HG02678 (cell line): ENCODE measurements at regions not wholly inside any gene's neighbourhood (a gene's known extent, or its start where the extent isn't known, plus 50 kb on each side); places are given as distances from the start of the nearest gene placed in this dataset.

Experiments used
- ATAC-seq: cut with Tn5 transposase; IDR thresholded peaks from one replicate; pipeline ENCODE4 v1.9.1; 2021; ENCODE audit warnings: mild to moderate bottlenecking, moderate library complexity; ENCODE audit not compliant: unreplicated experiment

DNA sequence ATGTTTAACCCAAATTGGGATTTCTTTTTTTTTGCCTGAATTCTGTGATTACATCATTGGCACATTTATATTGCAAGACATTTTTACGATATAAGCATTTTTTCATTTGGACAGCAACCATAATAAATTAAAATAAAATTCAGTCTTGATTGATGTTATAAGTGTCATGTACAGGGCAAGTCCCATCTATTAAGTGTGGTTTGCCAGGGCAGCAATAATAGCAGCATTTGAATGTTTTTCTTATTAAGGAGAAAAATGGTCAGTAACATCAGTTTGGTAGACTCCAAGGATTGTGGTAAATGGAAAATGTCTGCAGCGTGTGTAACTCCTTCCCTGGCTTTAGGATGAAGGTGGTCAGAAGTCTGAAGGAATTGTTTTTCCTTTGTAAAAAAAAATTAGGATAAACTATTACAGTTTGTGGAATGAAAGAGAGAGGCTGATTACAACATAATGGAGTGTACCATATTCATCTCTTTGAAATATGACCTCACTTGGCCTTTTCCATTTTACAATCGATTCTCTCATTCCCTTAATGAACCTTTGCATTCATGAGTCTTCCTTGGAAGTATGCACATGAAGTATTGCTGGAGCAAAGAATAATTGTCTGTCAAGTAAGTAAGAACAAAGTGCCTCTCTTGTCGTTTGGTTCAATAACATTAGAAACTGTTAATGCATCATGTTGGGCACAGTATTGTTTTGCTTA, 405.4 kb upstream of the THRB start:
- ATAC-seq: no peak

DNA sequence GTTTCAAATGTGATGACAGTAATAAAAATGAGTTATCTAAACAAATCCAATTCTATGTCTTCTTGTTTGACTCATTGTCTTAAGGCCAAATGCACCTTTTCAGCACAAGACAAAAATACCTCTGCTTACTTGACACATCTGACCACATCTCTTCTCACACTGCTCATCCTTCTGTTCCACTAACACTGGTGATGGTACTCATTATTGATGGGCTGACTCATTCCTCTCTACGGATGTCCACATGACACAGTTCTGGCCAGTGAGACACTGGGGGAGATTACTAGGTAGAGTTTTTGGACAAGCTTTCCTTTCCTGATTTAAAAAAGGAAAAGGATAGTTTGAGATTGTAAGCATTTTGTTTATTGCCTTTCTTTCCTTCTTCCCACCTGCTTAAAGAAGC, 410.6 kb upstream of the THRB start:
- no peak for ATAC-seq

DNA sequence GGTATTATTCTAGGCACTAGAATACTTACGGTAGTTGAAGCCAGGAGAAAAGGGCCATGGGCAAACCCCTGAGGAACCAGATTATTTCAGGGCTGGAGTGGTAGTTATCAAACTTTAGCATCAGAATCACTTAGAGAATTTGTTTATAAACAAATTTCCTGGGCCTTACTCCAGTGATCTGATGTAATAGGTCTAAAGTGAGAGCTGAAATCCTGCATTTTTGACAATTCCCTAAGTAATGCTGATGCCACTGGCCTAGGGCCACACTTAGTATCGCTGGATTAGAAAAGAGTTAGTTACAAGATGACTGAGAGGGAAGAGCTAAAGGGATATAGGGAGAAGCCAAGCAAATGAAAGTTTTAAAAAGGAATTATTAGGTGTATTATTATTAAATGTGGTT, 412.5 kb upstream of the THRB start:
- ATAC-seq: no peak

DNA sequence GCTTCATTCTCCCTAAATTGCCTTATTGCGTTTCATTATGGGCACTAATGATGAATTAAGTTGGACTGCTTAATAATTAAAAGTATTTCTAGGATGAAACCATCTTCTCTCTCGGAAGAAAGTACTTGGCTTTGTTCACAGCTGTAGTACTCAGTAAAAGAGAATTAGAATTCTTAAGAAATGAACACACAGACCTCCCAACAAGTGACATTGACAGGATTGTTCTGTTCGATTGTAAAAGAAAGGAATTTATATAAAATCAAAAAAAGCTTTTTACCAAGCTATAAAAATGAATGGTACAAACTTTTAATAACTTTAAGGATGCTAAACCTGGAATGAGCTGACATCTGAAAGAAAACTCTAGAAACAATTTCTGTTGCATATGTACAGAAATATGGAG, 416.4 kb upstream of the THRB start:
- ATAC-seq: no peak

DNA sequence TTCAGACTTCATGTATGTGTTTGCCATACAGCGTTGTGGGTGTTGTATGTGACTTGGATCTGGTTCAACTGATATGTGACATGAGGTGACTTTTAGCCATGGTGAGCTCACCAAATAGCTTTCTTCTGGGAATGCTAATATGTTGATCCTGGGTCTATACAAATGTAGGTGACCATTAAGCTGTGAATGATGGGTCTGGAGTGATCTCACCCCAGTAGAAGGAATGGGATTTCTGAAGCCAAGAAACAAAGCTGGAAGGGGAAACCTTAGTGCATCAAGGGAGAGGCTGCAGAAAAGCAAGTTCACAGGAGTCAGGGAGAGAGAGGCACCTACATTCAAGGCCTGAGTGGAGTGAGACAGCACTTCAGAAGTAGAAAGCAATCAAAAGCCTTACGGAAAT, 421.0 kb upstream of the THRB start:
- ATAC-seq: no peak

DNA sequence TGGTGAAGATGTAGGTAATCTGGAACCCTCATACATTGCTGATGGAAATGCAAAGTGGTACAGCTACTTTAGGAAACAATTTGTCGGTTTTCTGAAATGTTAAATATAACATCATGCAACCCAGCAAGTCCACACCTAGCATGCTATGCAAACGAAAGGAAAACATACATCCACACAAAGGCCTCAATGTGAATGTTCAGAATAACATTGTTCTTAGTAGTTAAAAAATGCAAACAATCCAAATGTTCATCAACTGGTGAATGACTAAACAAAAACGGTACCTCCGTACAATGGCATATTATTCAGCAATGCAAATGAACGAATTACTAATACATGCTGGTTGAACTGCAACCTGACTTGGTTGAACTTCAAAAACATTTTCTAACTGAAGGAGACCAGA, 423.3 kb upstream of the THRB start:
- no peak for ATAC-seq

DNA sequence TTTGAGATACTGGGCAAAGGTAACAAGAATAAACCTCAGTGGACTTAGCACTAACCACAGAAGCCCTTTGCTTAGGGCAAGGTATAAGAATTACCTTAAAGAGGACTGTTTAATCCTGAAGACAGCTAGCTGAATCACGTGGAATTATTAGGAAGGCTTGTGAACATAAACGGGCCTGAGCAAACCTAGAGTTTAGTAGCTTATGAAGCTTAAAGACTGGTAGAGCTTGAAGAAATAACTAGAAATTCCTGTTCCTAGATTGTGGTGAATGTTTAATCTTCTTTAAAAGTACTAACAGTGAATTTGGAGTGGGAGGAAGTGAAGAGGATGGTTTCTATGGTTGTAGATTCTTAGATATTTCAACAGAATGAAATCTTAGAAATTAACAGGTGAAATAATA, 428.9 kb upstream of the THRB start:
- no peak for ATAC-seq

DNA sequence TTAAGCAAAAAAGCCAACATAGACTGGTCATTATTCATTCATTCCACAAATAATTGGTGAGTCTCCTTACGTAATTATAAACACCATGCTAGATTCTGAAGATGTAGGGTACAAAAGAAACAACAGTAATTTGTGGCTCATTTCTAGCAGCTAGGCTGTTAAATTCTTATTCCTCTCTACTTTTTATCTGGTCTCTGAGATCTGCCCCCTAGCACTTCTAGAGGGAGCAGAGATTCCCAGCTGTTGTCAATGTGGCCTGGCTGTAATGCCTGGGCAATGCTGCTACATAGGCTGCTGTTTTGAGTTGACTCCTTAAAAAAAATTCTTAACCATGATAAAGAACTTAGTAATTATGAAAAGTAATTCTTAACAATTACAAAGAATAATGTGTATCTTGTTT, 434.9 kb upstream of the THRB start:
- no peak for ATAC-seq

DNA sequence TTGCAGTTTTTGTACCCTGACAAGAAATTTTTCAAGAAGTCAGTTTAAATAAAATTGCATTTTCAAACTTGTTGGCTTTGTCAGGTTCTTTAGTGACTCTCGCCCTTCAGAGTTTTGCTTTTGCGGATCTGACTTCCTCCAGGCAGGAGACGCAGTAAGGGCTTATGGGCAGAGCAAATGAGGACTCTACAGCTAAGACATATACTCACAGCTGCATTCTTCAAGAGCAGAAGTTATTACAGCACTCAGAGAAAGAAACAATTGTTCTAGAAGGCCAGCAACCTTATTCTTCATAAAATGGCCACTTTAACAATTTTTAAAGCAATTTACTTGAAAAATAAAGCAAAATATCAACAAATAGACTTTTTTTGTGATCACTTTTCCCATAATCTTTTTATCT, 438.8 kb upstream of the THRB start:
- ATAC-seq: no peak

DNA sequence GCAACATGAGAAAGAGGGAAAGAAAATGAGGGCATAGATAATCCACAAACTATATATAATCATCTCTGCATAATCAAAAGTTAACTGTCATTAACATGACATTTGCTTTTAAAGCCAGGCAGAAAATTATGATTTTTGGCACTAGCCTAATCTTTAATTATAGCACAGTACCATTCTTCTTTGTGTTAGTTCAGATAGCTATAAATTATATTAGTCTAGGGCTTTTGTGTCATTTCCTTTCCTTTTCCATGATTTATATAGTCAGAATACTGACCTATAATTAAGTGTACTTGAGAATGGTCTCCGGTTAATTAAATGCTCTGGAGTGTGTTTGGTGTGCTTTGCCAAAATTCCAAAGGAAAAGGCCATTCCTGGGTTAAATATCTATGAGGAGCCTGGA, 441.9 kb upstream of the THRB start:
- ATAC-seq: no peak

DNA sequence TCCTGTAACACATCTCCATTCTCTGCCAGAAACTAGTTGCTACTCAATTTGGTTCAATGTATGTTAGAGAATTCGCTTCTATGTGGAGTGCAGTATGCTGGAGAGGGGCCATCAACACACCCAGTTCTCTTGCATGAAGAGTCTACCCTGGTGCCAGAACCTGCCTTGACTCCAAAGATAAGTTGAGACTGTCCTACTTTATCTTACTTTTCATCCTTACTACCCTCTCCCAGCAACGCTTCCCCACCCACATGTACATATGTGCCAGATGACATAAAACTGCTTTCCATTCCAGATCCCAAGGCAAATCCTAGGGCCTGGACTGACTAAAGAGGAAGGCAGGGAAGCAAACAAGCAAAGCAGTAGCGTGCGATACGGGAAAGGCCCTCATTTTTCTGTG, 442.6 kb upstream of the THRB start:
- no peak for ATAC-seq

DNA sequence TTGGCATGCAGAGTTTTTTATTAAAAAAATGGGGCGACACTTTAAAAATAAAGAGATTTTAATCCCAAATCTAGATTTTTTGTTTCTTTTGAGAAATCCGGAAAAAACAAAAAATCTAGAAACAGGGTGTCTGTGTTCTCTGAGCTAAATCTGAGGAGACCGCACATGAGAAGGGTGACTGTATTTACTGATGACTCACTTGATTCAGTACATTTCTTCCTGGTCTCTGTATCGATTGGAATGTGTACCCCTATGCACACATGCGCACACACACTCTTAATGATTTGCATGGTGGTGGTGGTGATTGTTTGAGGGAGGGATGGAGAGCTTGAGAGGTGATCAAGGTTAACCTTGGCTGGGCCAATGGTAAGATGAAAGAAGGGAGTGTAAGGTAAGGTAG, 443.1 kb upstream of the THRB start:
- ATAC-seq: no peak

DNA sequence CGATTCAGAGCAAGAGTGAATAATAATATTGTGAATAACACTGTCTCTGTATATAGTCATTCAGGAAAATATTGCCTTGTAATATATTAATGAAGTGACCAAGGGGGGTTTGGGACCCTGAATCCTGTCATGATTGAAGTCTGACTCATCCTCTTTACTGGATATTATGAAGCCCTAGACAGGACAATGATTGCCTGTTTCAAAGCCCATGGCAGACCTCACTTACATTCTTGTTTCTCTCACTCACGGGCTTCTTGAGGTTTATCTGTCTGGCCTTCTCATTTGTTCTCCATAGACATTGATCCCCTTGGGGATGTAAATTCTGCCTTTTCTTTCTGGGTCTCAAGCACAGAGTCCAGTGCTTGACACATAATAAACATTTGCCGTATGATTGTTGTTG, 449.3 kb upstream of the THRB start:
- no peak for ATAC-seq

DNA sequence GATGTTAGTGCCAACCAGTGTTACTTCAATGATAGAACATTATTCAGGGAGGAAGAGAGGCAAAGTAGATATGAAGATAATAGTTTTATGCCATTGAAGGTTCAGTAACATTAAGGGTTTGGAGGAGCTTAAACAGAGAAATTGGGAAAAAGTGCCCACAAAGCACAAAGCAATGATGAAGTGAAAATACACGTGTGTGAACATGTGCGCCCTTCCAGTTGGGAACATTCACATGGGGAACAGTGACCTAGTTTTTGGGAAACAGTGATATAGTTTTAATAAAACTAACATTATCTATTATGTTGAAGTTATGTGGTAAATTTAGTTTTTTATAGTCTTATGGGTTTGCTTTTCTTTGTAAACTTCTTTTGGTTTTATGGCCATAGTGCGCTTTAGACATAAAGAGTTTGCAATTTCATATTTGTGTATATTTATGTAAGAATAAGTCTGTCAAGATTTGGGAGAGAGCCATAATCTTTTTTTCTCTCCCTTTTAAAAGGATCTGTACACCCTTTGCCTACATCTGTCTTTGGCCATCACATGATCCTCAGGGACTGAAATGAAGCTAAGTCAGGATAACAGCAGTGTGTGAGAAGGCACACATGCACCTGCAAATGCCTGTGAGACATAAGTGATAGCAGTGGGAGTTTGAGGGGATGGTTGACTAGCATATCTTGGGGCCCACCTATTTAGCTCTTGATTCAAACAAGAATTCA, 450.3 kb upstream of the THRB start:
- ATAC-seq: no peak

DNA sequence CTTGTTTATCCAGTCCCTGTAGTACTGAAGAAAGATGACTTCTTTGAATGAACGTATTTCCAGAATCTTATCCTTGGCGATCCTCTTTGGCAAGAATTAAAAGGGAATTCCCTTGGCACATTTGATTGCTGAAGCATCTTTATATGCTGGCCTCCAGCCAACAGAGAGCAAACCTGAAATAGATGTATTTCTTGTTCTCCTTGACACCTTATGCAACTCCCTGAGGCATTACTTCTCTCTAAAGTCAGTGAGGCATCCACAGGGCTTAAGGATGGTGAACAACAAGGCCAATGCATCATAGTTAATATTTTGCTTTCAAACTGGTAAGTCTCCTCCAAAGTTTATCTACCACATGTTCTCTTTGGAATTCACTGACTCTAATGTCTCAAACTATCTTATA, 450.9 kb upstream of the THRB start:
- ATAC-seq: no peak

DNA sequence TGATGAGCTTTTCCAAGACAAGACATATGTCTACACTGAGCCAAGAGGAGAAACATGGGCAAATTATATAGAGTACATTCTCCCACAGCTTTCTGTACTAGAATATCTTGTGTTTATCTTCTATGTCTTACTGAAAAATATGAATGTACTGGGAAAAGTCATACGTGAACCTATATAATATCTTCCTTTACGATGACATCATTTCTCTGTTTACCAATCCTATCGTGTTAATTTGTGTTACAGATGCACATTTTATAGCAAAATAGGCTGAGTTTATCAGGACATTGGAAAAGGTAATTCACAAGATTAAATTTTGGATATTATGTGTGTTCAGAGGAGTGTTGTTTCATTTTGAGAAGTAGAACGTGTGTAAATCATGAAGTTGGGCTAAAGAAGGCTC, 452.5 kb upstream of the THRB start:
- no peak for ATAC-seq

DNA sequence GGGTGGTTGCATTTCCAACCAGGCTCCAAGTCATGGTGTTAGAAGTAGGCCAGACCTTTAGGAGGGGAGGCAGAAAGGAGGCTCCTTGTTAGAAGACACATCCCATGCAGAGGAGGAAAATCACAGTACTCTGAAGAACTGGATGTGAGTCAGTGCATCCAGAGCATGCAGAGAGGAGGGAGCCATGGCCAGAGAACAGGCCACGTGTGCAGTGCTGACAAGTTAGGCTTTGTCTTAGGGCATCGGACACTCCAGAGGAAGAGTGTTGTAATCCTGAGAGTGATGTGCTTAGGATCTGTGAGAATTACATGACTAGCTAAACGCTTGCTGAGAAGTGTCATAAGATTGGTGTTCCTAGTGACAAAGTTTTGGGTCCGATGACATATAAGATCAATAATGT, 456.5 kb upstream of the THRB start:
- no peak for ATAC-seq

DNA sequence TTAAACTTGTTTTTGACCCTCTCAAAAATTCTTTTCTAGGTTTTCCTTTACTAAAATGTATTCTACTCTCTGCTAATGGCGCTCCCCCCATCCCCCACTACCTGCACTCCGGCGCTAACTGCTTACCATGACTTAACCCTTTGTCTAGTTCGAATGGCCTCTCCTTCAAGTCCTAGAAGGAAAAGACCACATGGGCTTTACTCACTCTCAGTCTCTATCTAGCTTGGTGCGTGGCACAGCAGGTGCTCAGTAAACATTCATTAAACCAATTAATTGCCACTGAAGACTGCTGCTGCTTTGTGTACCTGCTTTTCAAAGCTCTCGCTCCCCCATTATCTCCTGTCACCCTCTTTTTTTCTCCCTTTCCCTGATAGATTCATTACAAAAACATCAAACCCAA, 457.7 kb upstream of the THRB start:
- no peak for ATAC-seq

DNA sequence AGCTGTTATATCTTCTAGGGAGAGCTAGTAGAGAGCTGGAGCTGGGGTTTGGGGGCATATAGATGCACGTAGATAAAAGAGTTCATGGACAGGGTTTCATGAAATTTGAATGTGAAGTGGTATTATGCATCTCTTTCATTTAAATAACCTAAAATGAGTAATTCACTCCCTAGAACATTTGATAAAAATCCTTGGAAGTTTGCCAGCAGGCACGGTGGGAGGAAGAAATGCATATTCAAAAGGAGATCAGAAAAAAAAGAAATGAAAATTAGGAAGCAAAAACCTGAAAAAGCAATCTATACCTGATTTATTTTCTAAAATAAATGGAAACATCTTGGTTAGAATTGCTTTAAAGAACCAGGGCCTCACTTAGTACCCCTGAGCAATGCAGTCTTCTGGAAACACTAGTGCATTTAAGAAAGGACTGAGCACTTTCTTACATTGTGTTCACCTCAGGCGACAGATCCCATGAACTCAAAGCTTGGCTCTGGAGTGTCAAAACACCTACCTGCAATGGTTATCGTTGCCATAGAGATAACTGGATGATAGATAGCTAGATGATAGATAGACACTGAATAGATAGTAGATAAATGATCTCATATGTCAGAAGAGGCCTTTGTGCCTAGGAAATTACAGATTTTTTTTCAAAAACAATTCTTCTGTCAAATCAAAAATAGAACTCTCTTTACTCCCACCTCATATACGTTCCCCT, 458.6 kb upstream of the THRB start:
- no peak for ATAC-seq

DNA sequence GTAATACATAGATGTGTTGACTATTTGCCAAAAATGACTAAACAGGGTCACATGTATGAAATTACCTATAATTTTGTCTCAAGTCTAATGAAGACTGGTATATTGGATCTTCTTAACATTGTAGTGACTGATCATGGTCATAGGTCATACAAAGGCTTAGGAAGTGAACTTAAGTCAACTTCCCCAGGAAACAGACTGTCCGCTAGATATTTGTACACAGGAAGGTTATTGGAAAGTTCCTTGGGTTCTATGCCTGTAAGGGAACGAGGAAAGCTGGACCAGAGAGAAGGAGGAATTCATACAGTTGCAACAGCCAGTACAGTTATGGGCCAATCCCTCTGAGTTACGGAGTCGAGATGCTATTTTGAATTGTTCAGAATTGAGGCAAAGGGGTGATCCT, 462.0 kb upstream of the THRB start:
- ATAC-seq: no peak

DNA sequence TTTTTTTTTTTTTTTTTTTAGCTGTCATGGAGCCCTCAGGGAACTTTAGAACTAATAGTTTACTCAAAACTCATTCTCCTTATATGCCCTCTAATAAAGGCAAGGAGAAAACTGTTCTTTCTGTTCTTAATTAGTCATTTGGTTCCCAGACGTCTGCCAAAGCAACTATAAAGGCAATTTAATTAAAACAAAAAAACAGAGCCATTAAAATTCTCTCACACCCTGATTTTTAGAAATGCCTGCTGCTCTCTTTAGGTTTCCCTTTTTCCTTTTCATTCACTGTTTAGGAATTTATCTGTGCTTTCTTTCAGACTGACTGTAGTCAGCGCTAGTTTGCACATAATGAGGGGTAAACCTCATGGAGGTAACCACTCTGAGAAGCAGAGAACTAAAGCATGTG, 463.6 kb upstream of the THRB start:
- ATAC-seq: no peak

DNA sequence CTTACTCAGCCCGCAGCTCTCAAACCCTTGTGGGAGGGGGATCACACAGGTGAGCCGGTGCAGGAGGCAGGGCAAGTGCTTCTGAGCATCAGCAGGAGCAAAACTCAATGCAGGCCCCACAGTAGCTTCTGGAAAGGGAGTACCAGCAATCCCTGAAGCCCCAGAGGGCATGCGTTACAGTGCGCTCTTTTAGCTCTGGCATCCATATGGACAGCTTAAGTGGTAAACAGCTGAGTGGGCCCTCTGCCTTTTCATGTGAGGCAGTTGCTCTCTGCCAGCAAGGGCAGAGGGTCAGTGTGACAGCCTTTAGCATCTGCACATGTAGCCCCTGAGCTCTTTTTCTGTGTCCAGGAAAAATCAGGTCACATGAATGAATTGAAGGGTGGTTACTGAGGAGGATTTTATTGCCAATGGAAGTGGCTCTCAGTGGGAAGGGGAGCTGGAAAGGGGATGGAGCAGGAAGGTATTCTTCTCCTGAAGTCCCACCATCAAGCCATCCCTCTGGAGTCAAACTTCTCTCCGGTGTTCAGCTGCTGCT, 464.3 kb upstream of the THRB start:
- ATAC-seq: no peak
